ENCODE measurements at regions not wholly inside any gene's neighbourhood (a gene's known extent, or its start where the extent isn't known, plus 50 kb on each side); places are given as distances from the start of the nearest gene placed in this dataset.

DNA sequence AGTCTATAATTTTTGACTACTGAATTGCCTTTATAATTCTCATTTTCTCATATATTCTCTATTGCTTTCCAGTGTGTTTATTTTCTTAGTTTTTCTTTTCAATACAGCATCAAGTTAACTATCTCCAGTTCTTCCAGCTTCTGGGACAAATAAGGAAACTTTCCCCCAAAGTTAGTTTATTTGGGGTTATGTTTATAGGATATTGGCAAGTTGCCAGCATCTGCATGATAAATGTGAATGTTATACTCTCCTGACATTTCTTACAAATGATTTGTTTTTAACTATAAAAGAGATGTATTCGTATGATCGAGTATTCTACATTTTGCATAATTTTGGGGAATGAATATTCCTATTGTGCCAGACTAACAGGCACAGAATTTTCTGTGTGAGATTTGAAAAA is 140.6 kb upstream of the KCNJ3 start:
- no peak overlapping the region for H3K9ac ChIP-seq (ENCODE audit: low read length)
- H3F3A ChIP-seq (ENCODE audit: insufficient read depth, low read length), result no peaks in the 10 kb centered on the region
- H3K4me3 ChIP-seq (ENCODE audit: low read depth, low read length, poor library complexity, severe bottlenecking), result no peak overlapping the region
- no peak overlapping the region for H3K4me2 ChIP-seq (ENCODE audit: low read length)
- H2AFZ ChIP-seq (ENCODE audit: low read length), result no peak overlapping the region
- TF ChIP-seq, protein P1, sequence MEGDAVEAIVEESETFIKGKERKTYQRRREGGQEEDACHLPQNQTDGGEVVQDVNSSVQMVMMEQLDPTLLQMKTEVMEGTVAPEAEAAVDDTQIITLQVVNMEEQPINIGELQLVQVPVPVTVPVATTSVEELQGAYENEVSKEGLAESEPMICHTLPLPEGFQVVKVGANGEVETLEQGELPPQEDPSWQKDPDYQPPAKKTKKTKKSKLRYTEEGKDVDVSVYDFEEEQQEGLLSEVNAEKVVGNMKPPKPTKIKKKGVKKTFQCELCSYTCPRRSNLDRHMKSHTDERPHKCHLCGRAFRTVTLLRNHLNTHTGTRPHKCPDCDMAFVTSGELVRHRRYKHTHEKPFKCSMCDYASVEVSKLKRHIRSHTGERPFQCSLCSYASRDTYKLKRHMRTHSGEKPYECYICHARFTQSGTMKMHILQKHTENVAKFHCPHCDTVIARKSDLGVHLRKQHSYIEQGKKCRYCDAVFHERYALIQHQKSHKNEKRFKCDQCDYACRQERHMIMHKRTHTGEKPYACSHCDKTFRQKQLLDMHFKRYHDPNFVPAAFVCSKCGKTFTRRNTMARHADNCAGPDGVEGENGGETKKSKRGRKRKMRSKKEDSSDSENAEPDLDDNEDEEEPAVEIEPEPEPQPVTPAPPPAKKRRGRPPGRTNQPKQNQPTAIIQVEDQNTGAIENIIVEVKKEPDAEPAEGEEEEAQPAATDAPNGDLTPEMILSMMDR (IDR thresholded peaks at IDR 0.05; ENCODE audit: low read length), result no peak
- no peak for TF ChIP-seq EZH2 (IDR thresholded peaks at IDR 0.05; ENCODE audit: borderline replicate concordance, low read length)
- H3K9me2 ChIP-seq (ENCODE audit: low read depth, low read length), result no peaks in the 10 kb centered on the region
- no peaks in the 10 kb centered on the region for H3K79me2 ChIP-seq (ENCODE audit: insufficient read depth, low read length)
- no peaks in the 10 kb centered on the region for H3K36me3 ChIP-seq (ENCODE audit: insufficient read depth, low read length)
- peaks cover 5% of the 10 kb centered on the region; the same call in 1 of the 2 replicates for H3K9me3 ChIP-seq (ENCODE audit: low read length)
- H3K27ac ChIP-seq (ENCODE audit: low read depth, low read length, poor library complexity, severe bottlenecking), result no peak overlapping the region
- H3K4me1 ChIP-seq (ENCODE audit: insufficient read depth, low read length, severe bottlenecking), result peaks cover 15% of the 10 kb centered on the region
- H3K27me3 ChIP-seq (ENCODE audit: insufficient read depth, low read length), result no peaks in the 10 kb centered on the region
- no peaks in the 10 kb centered on the region for H4K20me1 ChIP-seq (ENCODE audit: insufficient read depth, low read length)

DNA sequence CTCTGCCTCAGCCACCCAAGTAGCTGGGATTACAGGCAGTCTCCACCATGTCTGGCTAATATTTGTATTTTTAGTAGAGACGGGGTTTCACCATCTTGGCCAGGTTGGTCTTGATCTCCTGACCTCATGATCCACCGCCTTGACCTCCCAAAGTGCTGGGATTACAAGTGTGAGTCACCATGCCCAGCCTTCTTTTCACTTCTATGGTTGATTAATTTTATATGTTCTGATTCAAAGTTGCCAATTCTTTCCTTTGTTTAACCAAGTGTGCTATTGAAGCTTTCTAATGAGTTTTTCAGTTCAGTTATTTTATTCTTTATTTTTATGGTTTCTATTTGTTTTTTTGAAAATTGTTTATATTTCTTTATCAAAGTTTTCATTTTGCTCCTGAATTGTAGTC is 133.1 kb upstream of the KCNJ3 start:
- H3K9me2 ChIP-seq (ENCODE audit: low read depth, low read length), result 0 out of 2 replicates have a peak, but pooled peaks cover 2% of the 10 kb centered on the region
- H3K27me3 ChIP-seq (ENCODE audit: insufficient read depth, low read length), result no peaks in the 10 kb centered on the region
- no peak overlapping the region for H3K9ac ChIP-seq (ENCODE audit: low read length)
- H3K4me2 ChIP-seq (ENCODE audit: low read length), result no peak overlapping the region
- no peak overlapping the region for H3K27ac ChIP-seq (ENCODE audit: low read depth, low read length, poor library complexity, severe bottlenecking)
- no peak overlapping the region for H2AFZ ChIP-seq (ENCODE audit: low read length)
- no peaks in the 10 kb centered on the region for H3K4me1 ChIP-seq (ENCODE audit: insufficient read depth, low read length, severe bottlenecking)
- H3K79me2 ChIP-seq (ENCODE audit: insufficient read depth, low read length), result no peaks in the 10 kb centered on the region
- H3F3A ChIP-seq (ENCODE audit: insufficient read depth, low read length), result no peaks in the 10 kb centered on the region
- H3K36me3 ChIP-seq (ENCODE audit: insufficient read depth, low read length), result no peaks in the 10 kb centered on the region; the same call in 1 of the 2 replicates
- H3K4me3 ChIP-seq (ENCODE audit: low read depth, low read length, poor library complexity, severe bottlenecking), result no peak overlapping the region
- TF ChIP-seq, protein P1 (IDR thresholded peaks at IDR 0.05; ENCODE audit: low read length), result no peak
- TF ChIP-seq EZH2 (IDR thresholded peaks at IDR 0.05; ENCODE audit: borderline replicate concordance, low read length), result no peak
- peaks cover 12% of the 10 kb centered on the region; the same call in 1 of the 2 replicates for H3K9me3 ChIP-seq (ENCODE audit: low read length)
- H4K20me1 ChIP-seq (ENCODE audit: insufficient read depth, low read length), result no peaks in the 10 kb centered on the region

DNA sequence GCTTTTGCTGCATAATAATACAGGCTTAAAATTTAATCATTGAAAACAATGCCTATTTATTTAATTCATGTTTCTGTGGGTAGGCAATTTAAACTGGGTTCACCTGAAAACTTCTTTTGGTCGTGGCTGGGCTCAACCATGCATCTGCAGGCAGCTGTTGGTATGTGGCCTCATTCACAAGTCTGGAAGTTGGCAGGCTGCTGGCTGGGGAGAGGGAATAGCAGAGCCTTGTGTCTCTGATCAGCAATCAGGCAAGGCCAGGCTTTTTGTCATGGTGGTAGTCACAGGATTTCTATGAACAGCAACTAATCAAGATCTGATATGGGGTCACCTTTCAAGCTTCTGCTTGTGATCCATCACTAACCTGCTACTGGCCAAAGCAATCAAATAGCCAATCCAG is 130.1 kb upstream of the KCNJ3 start:
- Histone ChIP-seq H3K4me2 (ENCODE audit: low read length) (no peak overlapping the region), H3K36me3 (ENCODE audit: insufficient read depth, low read length) (no peaks in the 10 kb centered on the region; the same call in 1 of the 2 replicates), H3K79me2 (ENCODE audit: insufficient read depth, low read length) (no peaks in the 10 kb centered on the region), H3K4me1 (ENCODE audit: insufficient read depth, low read length, severe bottlenecking) (no peaks in the 10 kb centered on the region), H3K27me3 (ENCODE audit: insufficient read depth, low read length) (no peaks in the 10 kb centered on the region), H3K4me3 (ENCODE audit: low read depth, low read length, poor library complexity, severe bottlenecking) (no peak overlapping the region), H3K27ac (ENCODE audit: low read depth, low read length, poor library complexity, severe bottlenecking) (no peak overlapping the region), H3K9me3 (ENCODE audit: low read length) (0 out of 2 replicates have a peak, but pooled peaks cover 7% of the 10 kb centered on the region), H4K20me1 (ENCODE audit: insufficient read depth, low read length) (no peaks in the 10 kb centered on the region), H2AFZ (ENCODE audit: low read length) (no peak overlapping the region), H3K9me2 (ENCODE audit: low read depth, low read length) (0 out of 2 replicates have a peak, but pooled peaks cover 2% of the 10 kb centered on the region), H3F3A (ENCODE audit: insufficient read depth, low read length) (no peaks in the 10 kb centered on the region), H3K9ac (ENCODE audit: low read length) (no peak overlapping the region)
- TF ChIP-seq, protein P1 (IDR thresholded peaks at IDR 0.05; ENCODE audit: low read length), result no peak
- no peak for TF ChIP-seq EZH2 (IDR thresholded peaks at IDR 0.05; ENCODE audit: borderline replicate concordance, low read length)

Measured in OCI-LY1 (cell line).